NCI-H2171 (cell line): ENCODE measurements at regions not wholly inside any gene's neighbourhood (a gene's known extent, or its start where the extent isn't known, plus 50 kb on each side); places are given as distances from the start of the nearest gene placed in this dataset.
"Not testable (repeated sequence)": the region's sequence is repeated elsewhere in the genome, so short reads cannot be mapped to it uniquely, and the experiment has no call there.

ENCODE experiments used
- DNase-seq: peaks from one replicate; lab custom pipeline; 2025; lab: John Stamatoyannopoulos, UW

DNA sequence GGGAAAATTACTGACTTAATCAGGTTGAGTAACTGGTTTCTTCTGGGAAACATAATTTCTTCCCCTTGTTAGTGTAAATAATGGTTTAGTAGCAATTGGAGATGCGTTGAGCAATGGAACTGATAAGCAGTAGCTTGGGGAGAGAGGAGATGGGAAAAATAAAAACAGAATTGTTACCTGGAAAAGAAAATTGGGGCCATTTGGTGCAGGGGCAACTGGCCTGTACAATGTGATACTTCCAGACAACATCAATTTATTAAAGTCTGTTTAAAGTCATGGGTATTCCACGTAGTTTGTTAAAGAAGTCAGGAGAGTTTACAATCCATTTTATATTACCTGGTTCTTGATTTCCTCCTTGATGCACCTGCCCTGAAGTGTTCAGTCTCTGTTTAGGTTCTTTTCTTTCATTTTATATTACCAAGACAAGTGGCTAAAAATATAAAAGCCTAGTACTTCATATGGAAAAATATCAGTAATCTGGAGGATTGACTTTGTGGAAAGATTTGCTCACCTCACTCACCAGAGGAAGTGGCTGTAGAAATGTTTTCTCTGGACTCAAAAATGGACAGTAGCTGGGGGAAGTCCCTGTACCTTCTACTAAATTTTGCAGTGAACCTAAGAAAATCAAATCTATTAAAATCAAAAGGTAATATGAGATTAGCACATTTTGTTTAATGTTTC is 161.0 kb downstream of the DDX1 start:
- DNase-seq: no peak

- DNase-seq: no peak
These were observed 161.6 kb downstream of the DDX1 start for GRCh38 chr2:15753233-15753798.

GRCh38 chr2:15753811-15754702 is 162.4 kb downstream of the DDX1 start:
- no peak for DNase-seq

GRCh38 chr2:15754703-15755099 is 163.0 kb downstream of the DDX1 start:
- no peak for DNase-seq

GRCh38 chr2:15755528-15755927 is 163.9 kb downstream of the DDX1 start:
- DNase-seq: no peak

- no peak for DNase-seq
These were observed 164.4 kb downstream of the DDX1 start for GRCh38 chr2:15756011-15756550.

DNA sequence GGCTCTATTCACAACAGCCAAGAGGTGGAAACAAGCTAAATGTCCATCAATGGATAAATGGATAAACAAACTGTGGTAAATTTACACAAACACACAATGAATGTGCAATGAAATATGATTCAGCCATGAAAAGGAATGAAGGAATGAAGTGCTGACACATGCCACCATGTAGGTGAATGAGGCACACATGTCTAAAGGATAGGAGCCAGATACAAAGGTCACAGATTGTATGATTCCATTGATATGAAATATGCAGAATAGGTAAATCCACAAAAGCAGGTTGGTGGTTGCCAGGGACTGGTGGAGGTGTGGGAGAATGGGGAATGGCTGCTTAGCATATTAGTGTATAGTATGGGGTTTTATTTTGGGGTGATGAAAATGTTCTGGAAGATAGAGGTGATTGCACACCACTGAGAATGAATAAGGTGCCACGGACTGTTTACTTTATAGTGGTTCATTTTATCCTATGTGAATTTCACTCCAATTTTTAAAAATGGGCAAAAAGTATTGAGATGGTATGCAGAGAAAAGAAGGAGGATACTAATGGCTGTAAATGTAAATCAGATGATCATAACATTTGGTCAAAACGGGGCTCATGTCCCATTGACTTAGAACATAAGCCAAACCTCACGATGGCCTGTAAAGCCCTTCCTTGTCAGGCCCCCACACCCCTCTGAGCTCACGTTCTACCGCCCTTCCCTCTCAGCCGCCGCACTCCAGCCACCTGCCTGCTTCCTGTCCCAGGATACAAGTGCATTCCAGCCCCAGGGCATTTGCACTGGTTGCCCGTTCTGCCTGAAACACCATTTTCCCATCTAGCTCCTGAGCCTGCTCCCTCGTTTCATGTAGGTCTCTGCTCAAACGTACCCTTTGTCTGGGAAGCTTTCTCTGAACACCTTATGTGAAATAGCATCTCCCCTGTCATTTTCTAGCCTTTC is 165.5 kb downstream of the DDX1 start:
- DNase-seq: no peak

- DNase-seq: no peak
These were observed 166.3 kb downstream of the DDX1 start for GRCh38 chr2:15757820-15758586.

DNA sequence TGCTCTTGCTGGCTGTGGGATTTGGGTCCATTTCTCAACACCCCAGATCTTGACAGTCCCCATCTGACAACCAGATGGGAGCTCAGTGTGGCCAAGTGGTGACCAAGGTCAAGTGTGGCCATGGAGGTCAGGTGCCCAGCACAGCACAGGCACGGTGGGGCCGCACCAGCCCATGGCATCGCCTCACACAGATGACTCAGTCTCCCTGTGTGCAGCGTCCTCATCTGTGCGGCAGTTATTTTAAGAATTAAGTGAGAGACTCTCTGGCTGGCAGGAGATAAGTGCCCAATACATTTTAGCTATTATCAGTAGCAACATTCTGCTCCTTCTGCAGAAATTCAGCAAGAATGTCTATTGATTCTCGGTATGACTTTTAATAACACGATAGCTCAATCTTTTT is 167.2 kb downstream of the DDX1 start:
- DNase-seq: no peak

GRCh38 chr2:15759385-15759784 is 167.7 kb downstream of the DDX1 start:
- no peak for DNase-seq

GRCh38 chr2:15759791-15760190 is 168.1 kb downstream of the DDX1 start:
- not testable (repeated sequence) for DNase-seq

DNA sequence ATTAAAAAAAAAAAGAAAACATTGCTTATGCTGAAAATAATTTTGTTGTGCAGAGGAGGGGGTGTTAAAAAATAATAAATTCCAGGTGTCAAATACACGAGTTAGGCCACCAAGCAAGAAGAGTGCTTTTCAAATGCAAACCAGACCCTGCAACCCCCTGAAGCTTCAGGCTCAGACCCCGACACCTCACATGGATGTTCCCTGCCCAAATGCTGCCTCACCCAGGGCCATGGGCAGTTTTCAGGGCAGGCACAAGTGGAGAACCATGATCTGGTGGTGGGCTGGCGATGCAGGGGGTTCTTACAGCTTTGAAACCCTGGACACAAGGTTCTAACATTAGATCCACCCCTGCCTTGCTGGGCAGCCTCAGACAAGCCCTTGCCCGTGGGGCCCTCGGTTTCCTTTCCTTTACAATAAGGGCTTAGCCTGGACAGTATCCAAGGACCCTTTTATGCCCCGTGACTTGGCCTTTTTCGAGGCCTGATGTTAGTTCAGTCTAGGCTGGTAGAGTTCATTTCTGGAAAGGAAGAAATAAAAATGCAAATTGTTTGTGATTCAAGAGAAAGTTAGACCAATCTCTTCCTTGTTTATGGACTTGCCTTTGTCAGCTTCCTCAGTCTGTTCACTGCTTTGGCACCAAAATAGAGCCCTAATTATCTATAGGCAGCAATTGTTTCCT is 168.7 kb downstream of the DDX1 start:
- no peak for DNase-seq

DNA sequence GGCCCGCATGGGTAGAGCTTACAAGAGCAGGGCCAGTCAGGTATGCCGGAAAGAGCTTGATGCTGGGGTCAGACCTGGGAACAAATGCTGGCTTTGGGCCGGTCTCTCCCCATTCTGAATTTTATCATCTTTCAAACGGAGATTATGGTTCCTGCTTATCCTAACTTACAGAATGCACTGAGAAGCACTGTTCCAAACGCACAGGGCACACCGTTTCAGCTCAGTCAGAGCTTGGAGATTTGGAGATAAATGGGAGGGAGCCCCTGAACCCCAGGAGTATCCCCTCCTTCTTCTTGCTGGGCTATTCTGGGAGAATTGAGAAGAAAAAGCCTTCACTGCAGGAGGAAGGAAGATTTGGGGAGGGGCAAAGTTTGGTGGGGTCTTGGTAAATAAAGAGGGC is 169.4 kb downstream of the DDX1 start:
- DNase-seq: no peak

DNA sequence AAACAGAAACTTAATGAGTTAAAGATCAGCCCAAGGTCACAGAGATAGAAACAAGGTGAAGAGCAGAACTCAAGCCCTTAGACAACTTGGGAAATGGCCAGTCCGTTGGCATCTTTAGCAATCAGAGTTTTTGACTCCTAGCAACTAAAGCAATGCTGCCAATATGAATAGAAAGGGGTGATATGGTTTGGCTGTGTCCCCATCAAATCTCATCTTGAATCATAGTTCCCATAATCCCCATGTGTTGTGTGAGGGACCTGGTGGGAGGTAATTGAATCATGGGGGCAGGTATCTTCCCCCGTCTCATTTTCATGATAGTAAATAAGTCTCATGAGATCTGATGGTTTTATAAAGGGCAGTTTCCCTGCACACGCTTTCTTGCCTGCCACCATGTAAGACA is 170.2 kb downstream of the DDX1 start:
- no peak for DNase-seq

DNA sequence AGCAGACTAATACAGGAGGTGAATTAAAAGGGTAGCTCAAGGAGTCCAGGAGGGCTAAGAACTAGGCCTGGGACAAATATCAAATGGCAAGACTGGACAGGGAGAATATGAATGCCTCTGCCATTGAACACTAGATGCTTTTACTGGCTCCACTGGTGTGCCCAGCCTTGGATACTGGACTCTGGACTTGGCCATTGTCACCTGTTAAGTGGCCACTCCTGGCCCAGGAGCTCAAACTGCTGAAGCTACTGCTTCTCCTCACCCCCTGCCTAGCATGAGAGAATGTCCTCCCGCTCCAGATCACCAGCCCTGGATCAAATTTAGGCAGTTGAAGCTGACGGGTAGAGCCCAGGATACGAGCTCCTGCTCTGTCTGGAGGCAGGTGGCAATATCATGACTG is 170.8 kb downstream of the DDX1 start:
- DNase-seq: no peak

- no peak for DNase-seq
These were observed 171.6 kb downstream of the DDX1 start for GRCh38 chr2:15763106-15763821.

DNA sequence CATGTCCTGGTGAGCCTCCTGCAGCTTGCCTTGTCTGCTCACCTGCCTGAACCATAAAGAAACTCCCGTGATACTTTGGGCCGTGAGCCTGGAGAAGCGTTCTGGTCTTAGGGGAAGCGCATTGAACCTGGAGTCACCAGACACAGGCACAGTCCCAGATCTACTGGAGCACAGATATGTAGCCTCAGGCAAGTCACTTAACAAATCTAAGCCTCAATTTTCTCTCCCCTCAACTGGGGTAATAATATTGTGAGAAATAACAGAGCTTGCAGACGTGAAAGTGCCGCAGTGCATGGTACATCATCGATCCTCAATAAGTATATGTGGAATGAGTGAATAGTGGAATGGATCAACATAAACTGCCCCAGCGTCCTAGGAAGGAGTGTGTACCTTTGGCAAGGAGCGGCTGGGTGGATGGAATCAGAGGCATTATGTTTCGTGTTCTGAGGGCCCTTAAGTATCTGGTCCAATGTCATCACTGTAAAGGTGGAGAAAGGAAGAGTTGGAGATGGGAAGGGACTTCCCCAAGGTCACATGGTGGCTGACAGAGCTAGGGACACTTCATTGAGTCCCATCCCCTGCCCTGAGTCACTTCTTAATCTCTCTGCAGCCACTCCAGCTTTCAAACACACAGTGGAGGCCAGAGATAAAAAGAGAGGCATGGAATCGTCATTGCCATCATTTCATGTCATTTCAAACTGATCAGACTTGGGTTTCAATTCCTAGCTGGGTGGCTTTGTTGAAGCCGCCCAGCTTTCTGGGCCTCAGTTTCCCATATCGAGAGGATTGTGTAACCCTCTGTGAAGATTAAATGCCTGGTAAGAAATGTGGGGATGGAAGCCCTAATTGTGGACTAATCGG is 172.4 kb downstream of the DDX1 start:
- no peak for DNase-seq

DNA sequence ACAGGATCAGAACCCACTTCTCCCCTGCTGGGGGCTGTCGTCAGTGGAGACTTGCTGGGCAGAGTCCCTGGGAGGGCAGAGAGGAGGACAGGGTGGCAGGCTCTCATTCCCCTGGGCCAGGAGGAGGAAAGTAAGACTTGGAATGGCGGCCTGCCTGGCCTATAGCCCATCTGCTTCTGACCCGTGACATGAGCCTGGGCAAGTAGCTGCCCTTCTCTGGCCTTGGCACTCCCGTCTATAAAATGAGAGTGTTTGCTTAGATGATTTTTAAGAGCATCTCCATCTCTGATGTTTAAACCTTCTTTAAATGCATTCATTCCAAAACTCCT is 173.0 kb downstream of the DDX1 start:
- DNase-seq: no peak

DNA sequence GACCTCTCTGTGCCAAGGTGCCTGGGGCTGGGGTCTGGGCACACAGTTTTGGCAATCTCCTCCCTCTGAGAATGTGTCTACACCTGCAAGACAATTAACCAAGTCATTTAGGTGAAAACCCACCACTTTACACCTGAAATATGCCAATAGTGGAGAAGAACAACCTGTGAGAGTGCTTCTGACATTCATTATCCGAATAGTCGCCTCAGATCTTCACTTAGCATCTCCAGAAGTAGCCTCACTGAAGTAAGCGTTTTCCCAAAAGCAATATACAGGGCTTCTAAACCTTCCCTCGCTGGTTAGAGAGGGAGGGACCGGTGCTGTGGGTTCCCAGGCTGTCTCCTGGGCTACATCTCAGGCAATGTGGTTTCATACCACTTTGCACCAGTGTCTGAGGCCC is 173.5 kb downstream of the DDX1 start:
- DNase-seq: no peak
